A549 (cell line): ENCODE measurements at regions not wholly inside any gene's neighbourhood (a gene's known extent, or its start where the extent isn't known, plus 50 kb on each side); places are given as distances from the start of the nearest gene placed in this dataset.

ENCODE experiments used
- ATAC-seq, 2 experiments: fragments of 200-7000 bp in 1 of 2; fragments of >200 bp in 1 of 2; cut with Nextera tagmentation in 1 of 2; cut with Tn5 transposase in 1 of 2; 3 replicates each; pipeline versions ENCODE4 v1.8.0 to v1.9.1; 2018 to 2020; ENCODE audit warnings: mild to moderate bottlenecking in 1 of 2, moderate library complexity in 1 of 2
- CTCF ChIA-PET: fragments of 300-600 bp; sonication (Branson Sonifier 250); formaldehyde crosslinking; extraction: SDS; loops from one replicate; lab custom pipeline; 2021; ENCODE audit warnings: antibody characterized with exemption, inconsistent platforms; lab: Yijun Ruan, JAX
- POLR2A ChIA-PET: fragments of 350-600 bp; formaldehyde crosslinking; extraction: SDS; loops from one replicate; lab custom pipeline; 2021; ENCODE audit warnings: antibody characterized with exemption, inconsistent platforms; lab: Yijun Ruan, JAX
- DNase-seq, 2 experiments: peaks; one replicate each; pipeline versions ENCODE4 v3.0.0 to v3.0.0-alpha.2; 2011 to 2016; ENCODE audit warnings: low read depth in 1 of 2, low spot score in 1 of 2
- FAIRE-seq: peaks from 2 replicates; lab custom pipeline; 2011; peaks lifted over from hg19 to GRCh38; lab: Jason Lieb, UNC
- H3K27ac ChIP-seq, 2 experiments: fragments of >200 bp; sonication (Bioruptor Twin); formaldehyde crosslinking; 3 replicates each; pipeline ENCODE4 v1.5.1; 2016 to 2017
- H3K4me1 ChIP-seq: fragments of >200 bp; sonication (Bioruptor Twin); formaldehyde crosslinking; 3 replicates; pipeline ENCODE4 v1.6.1; 2016
- H3K4me2 ChIP-seq: fragments of >200 bp; sonication (Bioruptor Twin); formaldehyde crosslinking; 3 replicates; pipeline ENCODE4 v1.6.1; 2016
- H3K4me3 ChIP-seq: fragments of >200 bp; sonication (Bioruptor Twin); formaldehyde crosslinking; 3 replicates; pipeline ENCODE4 v1.5.1; 2016
- H3K9me3 ChIP-seq: fragments of >200 bp; sonication (Bioruptor Twin); formaldehyde crosslinking; 3 replicates; pipeline ENCODE4 v1.6.1; 2016
- CBX8 ChIP-seq: fragments of 200-600 bp; sonication (generic); IDR thresholded peaks from 2 replicates; pipeline ENCODE4 v1.6.1; 2016
- FOXS1 ChIP-seq: fragments of 250-450 bp; sonication (Bioruptor Pico); IDR thresholded peaks from 2 replicates; pipeline ENCODE4 v1.5.0; 2020; ENCODE audit warnings: mild to moderate bottlenecking, moderate library complexity
- KDM1A ChIP-seq: fragments of 200-600 bp; sonication (generic); IDR thresholded peaks from 2 replicates; pipeline ENCODE4 v1.6.1; 2016; ENCODE audit warnings: low read depth, mild to moderate bottlenecking
- KDM5A ChIP-seq: fragments of 200-600 bp; sonication (generic); IDR thresholded peaks from 2 replicates; pipeline ENCODE4 v1.6.1; 2016; ENCODE audit warnings: antibody characterized with exemption, mild to moderate bottlenecking
- MAFK ChIP-seq: fragments of 450-650 bp; IDR thresholded peaks from 2 replicates; pipeline ENCODE4 v1.6.1; 2014; ENCODE audit not compliant: partially characterized antibody
- MAZ ChIP-seq: fragments of 150-350 bp; IDR thresholded peaks from 2 replicates; pipeline ENCODE4 v1.6.1; 2014; ENCODE audit warnings: antibody characterized with exemption, low read depth, low read length, borderline replicate concordance
- MYC ChIP-seq: IDR thresholded peaks from 2 replicates; pipeline ENCODE4 v1.6.1; 2012; ENCODE audit warnings: mild to moderate bottlenecking, inconsistent platforms, low read length, improper control_type of control experiment, borderline replicate concordance
- NPAS2 ChIP-seq: fragments of 250-450 bp; sonication (Bioruptor Pico); IDR thresholded peaks from 2 replicates; pipeline ENCODE4 v1.8.0; 2022; ENCODE audit warnings: mild to moderate bottlenecking, moderate library complexity, borderline replicate concordance
- RAD21 ChIP-seq, 2 experiments: fragments of >200 bp in 1 of 2; sonication (Bioruptor Twin) in 1 of 2; formaldehyde crosslinking in 1 of 2; IDR thresholded peaks in 1 of 2; conservative IDR thresholded peaks in 1 of 2; 2 replicates in 1 of 2; 3 replicates in 1 of 2; pipeline ENCODE4 v1.6.1; 2012 to 2018; ENCODE audit warnings: inconsistent platforms in 1 of 2
- RCOR1 ChIP-seq: fragments of 150-350 bp; IDR thresholded peaks from 2 replicates; pipeline ENCODE4 v1.6.1; 2014; ENCODE audit warnings: antibody characterized with exemption, low read length, low read depth
- RNF2 ChIP-seq: fragments of 200-600 bp; sonication (generic); IDR thresholded peaks from 2 replicates; pipeline ENCODE4 v1.6.1; 2016; ENCODE audit warnings: low read depth, mild to moderate bottlenecking, antibody characterized with exemption, moderate library complexity, borderline replicate concordance
- SMC3 ChIP-seq: fragments of >200 bp; sonication (Bioruptor Twin); formaldehyde crosslinking; IDR thresholded peaks from 3 replicates; pipeline ENCODE4 v1.6.1; 2018; ENCODE audit warnings: inconsistent platforms
- WGBS: methylation state at CpG from one replicate; pipeline ENCODE4 v1.1.6; 2017; ENCODE audit errors: missing lambda C conversion rate; 5-methylcytosine and 5-hydroxymethylcytosine counted together
- TF ChIP-seq, protein P1 (sequence below): fragments of 250-450 bp; sonication (Bioruptor Pico); IDR thresholded peaks from 2 replicates; pipeline ENCODE4 v1.5.0; 2020; ENCODE audit warnings: low read depth, mild to moderate bottlenecking, moderate library complexity
- TF ChIP-seq, protein P2 (sequence below): fragments of 450-650 bp; IDR thresholded peaks from 2 replicates; pipeline ENCODE4 v1.6.1; 2014; ENCODE audit warnings: antibody characterized with exemption
- TF ChIP-seq, protein P3 (sequence below): IDR thresholded peaks from 2 replicates; pipeline ENCODE4 v1.6.1; 2012
- TF ChIP-seq, protein P4 (sequence below): IDR thresholded peaks from 2 replicates; pipeline ENCODE4 v1.6.1; 2012
- TF ChIP-seq, protein P5 (sequence below): fragments of >200 bp; sonication (Bioruptor Twin); formaldehyde crosslinking; IDR thresholded peaks from 3 replicates; pipeline ENCODE4 v1.5.1; 2016
- TF ChIP-seq, protein P6 (sequence below): fragments of 250-450 bp; sonication (Bioruptor Pico); IDR thresholded peaks from 2 replicates; pipeline ENCODE4 v1.5.0; 2021; ENCODE audit warnings: mild to moderate bottlenecking, moderate library complexity, borderline replicate concordance
- TF ChIP-seq, protein P7 (sequence below): fragments of >200 bp; sonication (Bioruptor Twin); formaldehyde crosslinking; IDR thresholded peaks from 2 replicates; pipeline ENCODE4 v1.6.1; 2016

DNA sequence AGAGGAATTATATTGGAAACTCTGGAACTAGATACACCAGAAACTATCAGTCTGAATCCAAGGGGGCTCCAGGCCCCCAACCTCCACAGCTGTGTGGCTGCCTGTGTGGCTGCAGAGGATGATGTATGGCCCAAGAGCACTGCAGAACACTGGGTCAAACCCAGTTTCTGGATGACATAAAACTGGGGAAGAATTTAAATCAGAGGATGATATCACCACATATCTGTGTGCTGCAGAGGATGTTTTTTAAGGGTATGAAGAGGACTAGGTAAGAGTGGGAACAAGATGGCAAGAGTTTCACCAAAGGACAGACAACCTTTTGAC is 226.4 kb downstream of the SUCLA2 start:
- ATAC-seq (no peak), DNase-seq (no peak), FAIRE-seq (no peak)
- Histone ChIP-seq H3K27ac (no peak overlapping the region), H3K4me3 (no peak overlapping the region), H3K4me2 (no peak overlapping the region), H3K4me1 (no peaks in the 10 kb centered on the region), H3K9me3 (no peaks in the 10 kb centered on the region)
- TF ChIP-seq, protein P1, sequence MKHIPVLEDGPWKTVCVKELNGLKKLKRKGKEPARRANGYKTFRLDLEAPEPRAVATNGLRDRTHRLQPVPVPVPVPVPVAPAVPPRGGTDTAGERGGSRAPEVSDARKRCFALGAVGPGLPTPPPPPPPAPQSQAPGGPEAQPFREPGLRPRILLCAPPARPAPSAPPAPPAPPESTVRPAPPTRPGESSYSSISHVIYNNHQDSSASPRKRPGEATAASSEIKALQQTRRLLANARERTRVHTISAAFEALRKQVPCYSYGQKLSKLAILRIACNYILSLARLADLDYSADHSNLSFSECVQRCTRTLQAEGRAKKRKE = no peak
- TF ChIP-seq, protein P2, sequence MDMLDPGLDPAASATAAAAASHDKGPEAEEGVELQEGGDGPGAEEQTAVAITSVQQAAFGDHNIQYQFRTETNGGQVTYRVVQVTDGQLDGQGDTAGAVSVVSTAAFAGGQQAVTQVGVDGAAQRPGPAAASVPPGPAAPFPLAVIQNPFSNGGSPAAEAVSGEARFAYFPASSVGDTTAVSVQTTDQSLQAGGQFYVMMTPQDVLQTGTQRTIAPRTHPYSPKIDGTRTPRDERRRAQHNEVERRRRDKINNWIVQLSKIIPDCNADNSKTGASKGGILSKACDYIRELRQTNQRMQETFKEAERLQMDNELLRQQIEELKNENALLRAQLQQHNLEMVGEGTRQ = no peak
- TF ChIP-seq MAFK (no peak), CBX8 (no peak)
- TF ChIP-seq, protein P3, sequence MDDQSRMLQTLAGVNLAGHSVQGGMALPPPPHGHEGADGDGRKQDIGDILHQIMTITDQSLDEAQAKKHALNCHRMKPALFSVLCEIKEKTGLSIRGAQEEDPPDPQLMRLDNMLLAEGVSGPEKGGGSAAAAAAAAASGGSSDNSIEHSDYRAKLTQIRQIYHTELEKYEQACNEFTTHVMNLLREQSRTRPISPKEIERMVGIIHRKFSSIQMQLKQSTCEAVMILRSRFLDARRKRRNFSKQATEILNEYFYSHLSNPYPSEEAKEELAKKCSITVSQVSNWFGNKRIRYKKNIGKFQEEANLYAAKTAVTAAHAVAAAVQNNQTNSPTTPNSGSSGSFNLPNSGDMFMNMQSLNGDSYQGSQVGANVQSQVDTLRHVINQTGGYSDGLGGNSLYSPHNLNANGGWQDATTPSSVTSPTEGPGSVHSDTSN = no peak
- TF ChIP-seq, protein P4, sequence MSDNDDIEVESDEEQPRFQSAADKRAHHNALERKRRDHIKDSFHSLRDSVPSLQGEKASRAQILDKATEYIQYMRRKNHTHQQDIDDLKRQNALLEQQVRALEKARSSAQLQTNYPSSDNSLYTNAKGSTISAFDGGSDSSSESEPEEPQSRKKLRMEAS = no peak
- CTCF ChIA-PET = interaction anchor here (1.6 kb wide), 1 partner anchor 800 kb away, joined by 7 read pairs; no protein-coding TSS in a partner anchor
- POLR2A ChIA-PET = no interaction called here

DNA sequence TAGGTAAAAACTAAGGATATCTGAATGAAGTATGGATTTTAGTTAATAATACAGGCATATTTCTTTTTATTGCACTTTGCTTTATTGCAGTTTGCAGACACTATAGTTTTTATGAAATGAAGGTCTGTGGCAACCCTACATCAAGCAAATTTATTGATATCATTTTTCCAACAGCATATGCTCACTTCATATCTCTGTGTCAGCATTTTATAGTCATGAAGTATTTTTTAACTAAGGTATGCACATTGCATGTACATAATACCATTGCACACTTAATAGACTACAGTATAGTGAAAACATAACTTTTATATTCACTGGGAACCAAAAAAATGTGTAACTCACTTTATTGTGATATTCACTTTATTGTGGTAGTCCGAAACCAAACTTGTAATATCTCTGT is 236.3 kb downstream of the SUCLA2 start:
- ChIA-PET POLR2A (no interaction called here), CTCF (no interaction called here)
- TF ChIP-seq, protein P5, sequence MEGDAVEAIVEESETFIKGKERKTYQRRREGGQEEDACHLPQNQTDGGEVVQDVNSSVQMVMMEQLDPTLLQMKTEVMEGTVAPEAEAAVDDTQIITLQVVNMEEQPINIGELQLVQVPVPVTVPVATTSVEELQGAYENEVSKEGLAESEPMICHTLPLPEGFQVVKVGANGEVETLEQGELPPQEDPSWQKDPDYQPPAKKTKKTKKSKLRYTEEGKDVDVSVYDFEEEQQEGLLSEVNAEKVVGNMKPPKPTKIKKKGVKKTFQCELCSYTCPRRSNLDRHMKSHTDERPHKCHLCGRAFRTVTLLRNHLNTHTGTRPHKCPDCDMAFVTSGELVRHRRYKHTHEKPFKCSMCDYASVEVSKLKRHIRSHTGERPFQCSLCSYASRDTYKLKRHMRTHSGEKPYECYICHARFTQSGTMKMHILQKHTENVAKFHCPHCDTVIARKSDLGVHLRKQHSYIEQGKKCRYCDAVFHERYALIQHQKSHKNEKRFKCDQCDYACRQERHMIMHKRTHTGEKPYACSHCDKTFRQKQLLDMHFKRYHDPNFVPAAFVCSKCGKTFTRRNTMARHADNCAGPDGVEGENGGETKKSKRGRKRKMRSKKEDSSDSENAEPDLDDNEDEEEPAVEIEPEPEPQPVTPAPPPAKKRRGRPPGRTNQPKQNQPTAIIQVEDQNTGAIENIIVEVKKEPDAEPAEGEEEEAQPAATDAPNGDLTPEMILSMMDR = no peak
- TF ChIP-seq MAFK = peak; percentile 66
- no peak overlapping the region for H3K27ac ChIP-seq
- no peak overlapping the region for H3K4me3 ChIP-seq
- no peak for DNase-seq
- 5% methylated on average over 1 of the region's 1 CpG for WGBS
- FAIRE-seq = no peak
- ATAC-seq = no peak
- no peaks in the 10 kb centered on the region for H3K9me3 ChIP-seq
- no peak overlapping the region for H3K4me2 ChIP-seq
- H3K4me1 ChIP-seq = no peaks in the 10 kb centered on the region

DNA sequence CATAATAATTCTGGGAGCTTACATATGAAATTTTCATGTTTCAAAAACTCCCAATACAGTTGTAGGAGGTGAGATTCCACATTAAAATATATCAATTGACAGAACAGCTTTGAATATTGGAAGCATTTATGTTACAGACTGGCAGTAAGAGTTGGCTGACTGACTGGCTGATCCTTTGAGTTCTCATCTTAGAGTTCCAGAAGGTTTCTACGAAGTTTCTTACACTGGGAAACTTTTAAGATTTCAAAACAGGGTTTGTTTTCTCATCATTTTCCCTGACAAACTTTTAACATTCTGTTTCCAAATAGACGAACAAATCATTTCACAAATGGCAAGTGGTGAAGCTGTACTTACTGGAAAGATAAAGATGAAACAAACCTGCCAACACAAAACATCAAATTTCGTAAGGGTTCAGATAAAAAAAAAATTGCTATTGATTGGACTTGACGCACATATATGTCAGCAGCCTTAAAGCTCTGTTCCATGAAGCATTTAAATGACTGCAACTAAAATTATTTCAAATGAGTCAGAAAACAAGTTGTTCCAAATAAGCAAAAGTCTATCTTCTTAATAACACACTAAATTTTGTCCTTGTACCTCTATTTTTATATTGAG is 243.5 kb downstream of the SUCLA2 start:
- DNase-seq (no peak), ATAC-seq (no peak), FAIRE-seq (no peak)
- Histone ChIP-seq H3K27ac (no peak overlapping the region), H3K9me3 (no peaks in the 10 kb centered on the region), H3K4me2 (no peak overlapping the region), H3K4me1 (no peaks in the 10 kb centered on the region), H3K4me3 (no peak overlapping the region)
- 21% methylated on average over 4 of the region's 4 CpGs for WGBS
- ChIA-PET POLR2A (no interaction called here), CTCF (no interaction called here)
- TF ChIP-seq MYC (no peak), NPAS2 (CRISPR knock-in tag) (no peak), FOXS1 (no peak), KDM1A (no peak), KDM5A (no peak), RCOR1 (no peak), SMC3 (no peak), MAZ (no peak), RAD21 (conservative IDR thresholded peaks at IDR 0.05 in 1 of 2, IDR thresholded peaks at IDR 0.05 in 1 of 2) (no peak), RNF2 (no peak)
- TF ChIP-seq, protein P6, sequence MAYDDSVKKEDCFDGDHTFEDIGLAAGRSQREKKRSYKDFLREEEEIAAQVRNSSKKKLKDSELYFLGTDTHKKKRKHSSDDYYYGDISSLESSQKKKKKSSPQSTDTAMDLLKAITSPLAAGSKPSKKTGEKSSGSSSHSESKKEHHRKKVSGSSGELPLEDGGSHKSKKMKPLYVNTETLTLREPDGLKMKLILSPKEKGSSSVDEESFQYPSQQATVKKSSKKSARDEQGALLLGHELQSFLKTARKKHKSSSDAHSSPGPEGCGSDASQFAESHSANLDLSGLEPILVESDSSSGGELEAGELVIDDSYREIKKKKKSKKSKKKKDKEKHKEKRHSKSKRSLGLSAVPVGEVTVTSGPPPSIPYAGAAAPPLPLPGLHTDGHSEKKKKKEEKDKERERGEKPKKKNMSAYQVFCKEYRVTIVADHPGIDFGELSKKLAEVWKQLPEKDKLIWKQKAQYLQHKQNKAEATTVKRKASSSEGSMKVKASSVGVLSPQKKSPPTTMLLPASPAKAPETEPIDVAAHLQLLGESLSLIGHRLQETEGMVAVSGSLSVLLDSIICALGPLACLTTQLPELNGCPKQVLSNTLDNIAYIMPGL (CRISPR knock-in tag) = no peak
- TF ChIP-seq, protein P7, sequence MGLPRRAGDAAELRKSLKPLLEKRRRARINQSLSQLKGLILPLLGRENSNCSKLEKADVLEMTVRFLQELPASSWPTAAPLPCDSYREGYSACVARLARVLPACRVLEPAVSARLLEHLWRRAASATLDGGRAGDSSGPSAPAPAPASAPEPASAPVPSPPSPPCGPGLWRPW = no peak
- TF ChIP-seq, protein P5 = no peak
